ENCODE measurements at regions not wholly inside any gene's neighbourhood (a gene's known extent, or its start where the extent isn't known, plus 50 kb on each side); places are given as distances from the start of the nearest gene placed in this dataset.

GRCh38 chr16:13634253-13634652 lies 285.7 kb upstream of the ERCC4 start:
- Histone ChIP-seq H4K20me1 (ENCODE audit: control insufficient read depth, insufficient read depth) (no peaks in the 10 kb centered on the region), H3K4me1 (ENCODE audit: control insufficient read depth, insufficient read depth, low read length) (no peaks in the 10 kb centered on the region), H3K27me3 (replicated peaks in 1 of 2; ENCODE audit: control insufficient read depth in 2 of 2, insufficient read depth in 2 of 2, low read length in 1 of 2) (no peaks in the 10 kb centered on the region), H3K4me3 (no peak overlapping the region), H3K9me3 (replicated peaks; ENCODE audit: control insufficient read depth, insufficient read depth, low read length) (no peaks in the 10 kb centered on the region; the same call in 2 of the 3 replicates), H3K27ac (ENCODE audit: control insufficient read depth, insufficient read depth) (no peak overlapping the region), H3K79me2 (ENCODE audit: control insufficient read depth, insufficient read depth, low read length) (no peaks in the 10 kb centered on the region), H2AFZ (ENCODE audit: control insufficient read depth, low read depth, low read length) (no peak overlapping the region), H3K4me2 (ENCODE audit: control insufficient read depth, insufficient read depth) (no peak overlapping the region), H3K9ac (ENCODE audit: control insufficient read depth, insufficient read depth, low read length) (no peak overlapping the region), H3K36me3 (ENCODE audit: control insufficient read depth in 2 of 2, insufficient read depth in 2 of 2, low read length in 1 of 2) (no peaks in the 10 kb centered on the region)
- in situ Hi-C loops (cut with MboI) = loop anchor here (10.0 kb wide), 1 partner anchor 61 kb away; no protein-coding TSS in a partner anchor
- POLR2A ChIA-PET = no interaction called here
- FAIRE-seq = no peak
- CTCF ChIA-PET = interaction anchor here (0.7 kb wide), 1 partner anchor 110 kb away, joined by 3 read pairs; no protein-coding TSS in a partner anchor
- no peak for DNase-seq (ENCODE audit: low read depth, low spot score)
- no peak for TF ChIP-seq PML (IDR thresholded peaks at IDR 0.05; ENCODE audit: low read length)
- no peak for TF ChIP-seq SREBF2 (IDR thresholded peaks at IDR 0.05; ENCODE audit: low read length)
- no peak for TF ChIP-seq KDM1A (IDR thresholded peaks at IDR 0.05; ENCODE audit: borderline replicate concordance)
- TF ChIP-seq ETV6 (conservative IDR thresholded peaks at IDR 0.05 in 1 of 2, IDR thresholded peaks at IDR 0.05 in 1 of 2; ENCODE audit: borderline replicate concordance in 1 of 2, low read depth in 1 of 2) = no peak
- 20% methylated on average over 1 of the region's 1 CpG for WGBS (ENCODE audit: insufficient coverage, insufficient replicate concordance, low lambda C conversion rate, missing lambda C conversion rate)
- RAD21 ChIA-PET (ENCODE audit: unreplicated experiment) = no interaction called here
- intact Hi-C loops (cut with micrococcal nuclease; ENCODE audit: unreplicated experiment) = no loop called here
- no peak for ATAC-seq
- BruUV-seq (replicated peaks) = no TSS peak
- SMC1A ChIA-PET (ENCODE audit: uncharacterized antibody, unreplicated experiment) = no interaction called here

- no TSS peak for BruUV-seq (replicated peaks)
- POLR2A ChIA-PET = no interaction called here
- no peaks in the 10 kb centered on the region; the same call in 2 of the 3 replicates for H3K9me3 ChIP-seq (replicated peaks; ENCODE audit: control insufficient read depth, insufficient read depth, low read length)
- CTCF ChIA-PET = interaction anchor here (0.7 kb wide), 1 partner anchor 109 kb away, joined by 3 read pairs; no protein-coding TSS in a partner anchor
- H4K20me1 ChIP-seq (ENCODE audit: control insufficient read depth, insufficient read depth) = no peaks in the 10 kb centered on the region
- FAIRE-seq (no peak), DNase-seq (ENCODE audit: low read depth, low spot score) (no peak), ATAC-seq (no peak)
- in situ Hi-C loops (cut with MboI) (loop anchor here (10.0 kb wide), 1 partner anchor 60 kb away; no protein-coding TSS in a partner anchor), intact Hi-C loops (cut with micrococcal nuclease; ENCODE audit: unreplicated experiment) (no loop called here)
- no peak overlapping the region for H2AFZ ChIP-seq (ENCODE audit: control insufficient read depth, low read depth, low read length)
- WGBS (ENCODE audit: insufficient coverage, insufficient replicate concordance, low lambda C conversion rate, missing lambda C conversion rate) = 24% methylated on average over 6 of the region's 6 CpGs
- H3K4me1 ChIP-seq (ENCODE audit: control insufficient read depth, insufficient read depth, low read length) = no peaks in the 10 kb centered on the region
- H3K36me3 ChIP-seq (ENCODE audit: control insufficient read depth in 2 of 2, insufficient read depth in 2 of 2, low read length in 1 of 2) = no peaks in the 10 kb centered on the region
- SMC1A ChIA-PET (ENCODE audit: uncharacterized antibody, unreplicated experiment) = no interaction called here
- no peaks in the 10 kb centered on the region for H3K79me2 ChIP-seq (ENCODE audit: control insufficient read depth, insufficient read depth, low read length)
- RAD21 ChIA-PET (ENCODE audit: unreplicated experiment) = no interaction called here
- H3K4me3 ChIP-seq = no peak overlapping the region
- no peaks in the 10 kb centered on the region for H3K27me3 ChIP-seq (replicated peaks in 1 of 2; ENCODE audit: control insufficient read depth in 2 of 2, insufficient read depth in 2 of 2, low read length in 1 of 2)
- no peak for TF ChIP-seq IKZF1 (conservative IDR thresholded peaks at IDR 0.05)
- TF ChIP-seq NKRF (conservative IDR thresholded peaks at IDR 0.05) = no peak
- TF ChIP-seq TAF1 (IDR thresholded peaks at IDR 0.05; ENCODE audit: borderline replicate concordance, low read depth, low read length) = no peak
- TF ChIP-seq STAT3 (IDR thresholded peaks at IDR 0.05; ENCODE audit: low read depth, low read length) = no peak
- H3K9ac ChIP-seq (ENCODE audit: control insufficient read depth, insufficient read depth, low read length) = no peak overlapping the region
- H3K4me2 ChIP-seq (ENCODE audit: control insufficient read depth, insufficient read depth) = no peak overlapping the region
- H3K27ac ChIP-seq (ENCODE audit: control insufficient read depth, insufficient read depth) = no peak overlapping the region
Observed at GRCh38 chr16:13634959-13635358, 285.0 kb upstream of the ERCC4 start.
